ENCODE measurements at regions not wholly inside any gene's neighbourhood (a gene's known extent, or its start where the extent isn't known, plus 50 kb on each side); places are given as distances from the start of the nearest gene placed in this dataset.

DNA sequence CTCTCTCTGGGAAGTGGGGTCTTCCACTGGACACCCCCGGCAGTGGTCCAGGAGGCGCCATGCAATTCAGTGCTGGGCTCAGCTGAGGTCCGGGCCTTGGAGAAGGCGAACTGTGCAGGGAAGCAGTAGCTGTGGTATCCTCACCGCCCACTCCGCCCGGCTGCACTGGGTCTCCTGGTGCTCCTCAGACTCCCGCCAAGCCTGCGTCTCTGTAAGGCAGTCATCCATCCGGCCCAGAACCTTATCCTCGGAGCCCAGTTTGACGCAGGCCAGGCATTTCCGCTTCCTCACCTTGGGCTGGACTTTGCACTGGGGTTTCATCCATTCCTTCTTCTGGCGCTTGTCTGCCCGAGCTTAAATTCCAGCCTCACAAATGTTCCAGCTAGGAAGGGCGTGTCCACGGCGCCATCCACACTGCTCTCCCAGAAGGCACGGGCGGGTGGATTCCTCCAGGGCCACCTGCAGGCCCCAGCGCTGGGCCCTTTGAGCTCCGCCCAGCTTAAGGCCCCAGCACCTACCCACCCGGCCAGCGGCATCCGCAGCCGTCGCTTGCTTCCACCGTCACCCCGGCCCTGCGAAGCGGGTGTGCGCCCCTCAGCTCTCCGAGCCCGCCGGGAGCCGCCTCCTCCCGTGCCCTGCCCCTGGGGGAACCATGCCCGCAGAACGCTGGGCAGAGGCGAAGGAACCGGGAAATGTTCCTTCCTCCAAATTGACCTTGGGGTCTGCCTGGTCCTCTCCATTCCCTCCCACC is 1884.8 kb downstream of the TP53TG3F start:
- no peaks in the 10 kb centered on the region for H3K27me3 ChIP-seq (ENCODE audit: insufficient read depth in 3 of 3, low read length in 2 of 3)
- TF ChIP-seq, protein P1, sequence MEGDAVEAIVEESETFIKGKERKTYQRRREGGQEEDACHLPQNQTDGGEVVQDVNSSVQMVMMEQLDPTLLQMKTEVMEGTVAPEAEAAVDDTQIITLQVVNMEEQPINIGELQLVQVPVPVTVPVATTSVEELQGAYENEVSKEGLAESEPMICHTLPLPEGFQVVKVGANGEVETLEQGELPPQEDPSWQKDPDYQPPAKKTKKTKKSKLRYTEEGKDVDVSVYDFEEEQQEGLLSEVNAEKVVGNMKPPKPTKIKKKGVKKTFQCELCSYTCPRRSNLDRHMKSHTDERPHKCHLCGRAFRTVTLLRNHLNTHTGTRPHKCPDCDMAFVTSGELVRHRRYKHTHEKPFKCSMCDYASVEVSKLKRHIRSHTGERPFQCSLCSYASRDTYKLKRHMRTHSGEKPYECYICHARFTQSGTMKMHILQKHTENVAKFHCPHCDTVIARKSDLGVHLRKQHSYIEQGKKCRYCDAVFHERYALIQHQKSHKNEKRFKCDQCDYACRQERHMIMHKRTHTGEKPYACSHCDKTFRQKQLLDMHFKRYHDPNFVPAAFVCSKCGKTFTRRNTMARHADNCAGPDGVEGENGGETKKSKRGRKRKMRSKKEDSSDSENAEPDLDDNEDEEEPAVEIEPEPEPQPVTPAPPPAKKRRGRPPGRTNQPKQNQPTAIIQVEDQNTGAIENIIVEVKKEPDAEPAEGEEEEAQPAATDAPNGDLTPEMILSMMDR (IDR thresholded peaks at IDR 0.05) = no peak
- H3K4me1 ChIP-seq = no peaks in the 10 kb centered on the region
- intact Hi-C loops (cut with DNase I) = no loop called here
- no peak overlapping the region for H3K4me3 ChIP-seq
- no peak overlapping the region for H3K27ac ChIP-seq
- H3K9me3 ChIP-seq = peaks cover 5% of the 10 kb centered on the region
- DNase-seq (peak in 1 of 2 donors; percentile 30), ATAC-seq (no peak)
- no peaks in the 10 kb centered on the region for H3K36me3 ChIP-seq (ENCODE audit: insufficient read depth in 1 of 2, low read depth in 1 of 2)
- WGBS, 3 donors = 64 to 69% (median 68%) methylated on average over 41 of the region's 41 CpGs

DNA sequence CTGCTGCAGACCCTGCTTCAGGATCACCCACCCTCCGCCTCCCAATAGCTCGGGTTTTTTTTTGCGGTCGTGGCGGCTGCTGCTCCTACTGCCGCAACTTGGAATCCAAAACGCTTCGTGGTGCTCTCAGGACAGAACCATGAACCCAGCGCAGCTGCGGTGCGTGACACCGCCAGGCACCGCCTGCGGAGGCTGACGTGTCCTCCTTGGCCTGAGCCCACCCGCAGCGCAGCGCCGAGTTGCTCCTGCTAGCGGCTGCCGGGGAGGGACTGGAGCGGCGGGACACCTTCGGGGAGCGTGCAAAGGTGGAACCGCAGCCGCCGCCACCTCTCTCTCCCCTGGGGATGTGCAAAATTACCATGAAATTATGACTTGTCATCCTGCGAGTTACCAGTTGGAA is 1893.0 kb downstream of the TP53TG3F start:
- H3K4me1 ChIP-seq = no peaks in the 10 kb centered on the region
- TF ChIP-seq, protein P1 (IDR thresholded peaks at IDR 0.05) = no peak
- H3K4me3 ChIP-seq = no peak overlapping the region
- no peaks in the 10 kb centered on the region for H3K36me3 ChIP-seq (ENCODE audit: insufficient read depth in 1 of 2, low read depth in 1 of 2)
- H3K27ac ChIP-seq = no peak overlapping the region
- H3K9me3 ChIP-seq = no peaks in the 10 kb centered on the region
- WGBS, 3 donors = 42 to 53% (median 44%) methylated on average over 29 of the region's 29 CpGs
- ATAC-seq (no peak), DNase-seq (no peak)
- intact Hi-C loops (cut with DNase I) = no loop called here
- no peaks in the 10 kb centered on the region for H3K27me3 ChIP-seq (ENCODE audit: insufficient read depth in 3 of 3, low read length in 2 of 3)

DNA sequence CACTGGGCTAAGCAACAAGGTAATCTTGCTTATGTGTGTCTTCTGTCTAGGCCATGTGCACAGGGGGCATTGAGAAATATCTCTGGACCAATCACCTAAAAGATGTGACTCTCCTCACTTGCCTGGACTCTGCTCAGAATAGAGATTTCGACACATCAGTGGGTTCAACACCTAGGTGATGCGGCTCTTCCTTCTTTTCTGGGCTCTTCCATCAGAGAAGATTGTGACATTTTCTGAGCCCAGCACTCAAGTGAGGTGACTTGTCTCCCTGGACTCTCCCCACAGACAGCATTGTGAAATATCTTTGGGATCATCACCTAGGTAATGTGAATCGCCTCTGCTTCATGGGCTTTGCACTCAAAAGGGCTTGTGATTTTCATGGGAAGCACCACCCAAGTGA is 1904.1 kb downstream of the TP53TG3F start:
- Histone ChIP-seq H3K36me3 (ENCODE audit: insufficient read depth in 1 of 2, low read depth in 1 of 2) (no peaks in the 10 kb centered on the region), H3K27ac (no peak overlapping the region), H3K4me3 (no peak overlapping the region), H3K27me3 (ENCODE audit: insufficient read depth in 3 of 3, low read length in 2 of 3) (no peaks in the 10 kb centered on the region), H3K9me3 (no peaks in the 10 kb centered on the region), H3K4me1 (no peaks in the 10 kb centered on the region)
- 52 to 63% (median 58%) methylated on average over 3 of the region's 3 CpGs for WGBS, 3 donors
- DNase-seq = no peak
- intact Hi-C loops (cut with DNase I) = loop anchor here in 1 of 2 donors (5.0 kb wide), 1 partner anchor 49 kb away; no protein-coding TSS in a partner anchor
- TF ChIP-seq, protein P1 (IDR thresholded peaks at IDR 0.05) = no peak
- ATAC-seq = peak in 1 of 4 donors; percentile 66

DNA sequence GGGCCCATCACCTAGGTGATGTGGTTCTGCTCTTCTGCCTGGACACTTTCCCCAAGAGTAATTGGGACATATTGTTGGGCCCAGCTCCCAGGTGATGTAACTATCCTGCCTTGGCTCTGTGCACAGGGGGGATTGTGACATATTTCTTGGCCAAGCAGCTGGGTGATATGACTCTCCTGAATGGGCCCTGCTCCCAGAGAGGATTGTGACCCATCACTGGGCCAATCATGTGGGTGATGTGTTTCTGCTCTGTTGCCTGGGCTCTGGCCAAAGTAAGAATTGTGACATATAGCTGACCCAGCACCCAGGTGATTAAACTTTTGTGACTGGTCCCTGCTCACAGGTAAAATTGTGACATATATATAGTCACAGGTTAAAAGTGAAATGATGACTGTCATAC is 1904.9 kb downstream of the TP53TG3F start:
- H3K9me3 ChIP-seq = no peaks in the 10 kb centered on the region
- no peak overlapping the region for H3K27ac ChIP-seq
- intact Hi-C loops (cut with DNase I) = loop anchor here in 1 of 2 donors (5.0 kb wide), 1 partner anchor 48 kb away; no protein-coding TSS in a partner anchor
- DNase-seq (no peak), ATAC-seq (peak in 3 of 4 donors; percentile 35 to 78 (median 43))
- no peak overlapping the region for H3K4me3 ChIP-seq
- TF ChIP-seq, protein P1 (IDR thresholded peaks at IDR 0.05) = no peak
- no peaks in the 10 kb centered on the region for H3K36me3 ChIP-seq (ENCODE audit: insufficient read depth in 1 of 2, low read depth in 1 of 2)
- H3K4me1 ChIP-seq = no peaks in the 10 kb centered on the region
- no peaks in the 10 kb centered on the region for H3K27me3 ChIP-seq (ENCODE audit: insufficient read depth in 3 of 3, low read length in 2 of 3)

DNA sequence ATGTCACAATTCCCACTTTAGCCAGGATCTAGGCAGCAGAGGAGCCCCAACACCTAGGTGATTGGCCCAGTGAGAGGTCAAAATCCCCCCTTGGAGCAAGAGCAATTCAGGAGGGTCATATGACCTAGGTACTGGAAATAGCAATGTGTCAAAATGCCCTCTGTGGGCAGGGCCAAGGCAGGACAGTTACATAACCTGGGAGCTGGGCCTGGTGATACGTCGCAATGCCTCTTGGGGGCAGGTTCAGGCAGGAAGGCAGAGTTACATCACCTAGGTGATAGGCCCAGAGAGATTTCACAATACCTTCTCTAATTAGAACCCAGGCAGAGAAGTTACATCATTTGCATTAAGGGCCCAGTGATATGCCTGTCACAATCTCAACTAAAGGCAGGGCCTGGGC is 1906.3 kb downstream of the TP53TG3F start:
- Histone ChIP-seq H3K9me3 (no peaks in the 10 kb centered on the region), H3K4me3 (no peak overlapping the region), H3K36me3 (ENCODE audit: insufficient read depth in 1 of 2, low read depth in 1 of 2) (no peaks in the 10 kb centered on the region), H3K4me1 (no peaks in the 10 kb centered on the region), H3K27ac (no peak overlapping the region), H3K27me3 (ENCODE audit: insufficient read depth in 3 of 3, low read length in 2 of 3) (no peaks in the 10 kb centered on the region)
- no peak for DNase-seq
- ATAC-seq = no peak
- intact Hi-C loops (cut with DNase I) = no loop called here
- TF ChIP-seq, protein P1 (IDR thresholded peaks at IDR 0.05) = no peak
- WGBS, 3 donors = 54 to 72% (median 63%) methylated on average over 2 of the region's 2 CpGs
